GM03348 (cell line): ENCODE measurements at regions not wholly inside any gene's neighbourhood (a gene's known extent, or its start where the extent isn't known, plus 50 kb on each side); places are given as distances from the start of the nearest gene placed in this dataset.
"Not testable (repeated sequence)": the region's sequence is repeated elsewhere in the genome, so short reads cannot be mapped to it uniquely, and the experiment has no call there.

Experiments used
- DNase-seq: peaks from one replicate; pipeline ENCODE4 v3.0.0; 2012; ENCODE audit warnings: low spot score

- DNase-seq = peak; percentile 2
Measured at GRCh38 chr7:89621925-89622641, 532.2 kb upstream of the STEAP1 start.

DNA sequence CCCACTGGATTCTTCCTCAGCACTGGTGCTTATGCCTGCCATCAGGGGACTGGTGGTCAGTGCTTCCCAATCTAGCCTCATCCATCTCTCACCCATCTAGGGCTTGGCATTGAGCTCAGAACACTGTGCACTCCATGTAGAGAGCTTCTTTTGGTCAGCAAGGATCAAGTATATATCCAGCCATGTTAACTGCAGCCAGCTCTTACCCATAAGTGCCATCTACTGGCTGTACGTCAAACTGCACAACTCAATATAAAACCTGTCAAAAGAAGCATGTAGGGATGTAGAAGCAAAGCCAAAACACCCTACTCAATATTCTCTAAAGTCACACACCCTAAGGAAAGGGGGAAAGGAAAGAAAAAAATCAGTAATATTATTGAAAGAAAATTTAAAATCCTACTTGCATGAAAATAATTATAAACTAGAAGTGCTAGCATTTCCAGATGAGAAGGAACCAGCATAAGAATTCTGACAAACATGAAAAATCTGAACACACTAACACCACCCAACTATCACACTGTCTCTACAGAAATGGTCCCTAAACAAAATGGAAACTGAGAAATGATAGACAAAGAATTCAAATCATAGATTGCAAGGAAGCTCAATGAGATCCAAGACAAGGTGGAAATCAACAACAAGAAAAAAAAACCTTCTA, 531.1 kb upstream of the STEAP1 start:
- DNase-seq = peak; percentile 52

DNA sequence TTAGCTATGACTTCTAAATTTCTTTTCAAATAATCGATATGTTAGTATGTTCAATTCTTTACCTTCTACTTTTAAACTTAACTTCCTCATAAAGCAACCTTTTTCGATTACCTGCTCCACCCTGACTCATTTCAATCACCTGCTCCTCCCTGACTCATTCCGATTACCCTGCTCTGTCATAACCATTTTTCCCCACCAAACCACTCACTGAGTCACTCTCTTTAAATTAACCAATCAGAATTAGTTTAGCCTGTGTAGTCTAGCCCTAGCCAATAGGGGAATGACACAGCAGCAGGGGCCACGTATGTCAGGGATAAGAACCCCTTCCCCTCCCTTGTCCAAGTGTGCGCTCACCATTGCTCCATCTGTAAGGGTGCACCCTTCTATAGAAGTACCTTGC, 530.1 kb upstream of the STEAP1 start:
- DNase-seq = not testable (repeated sequence)

- DNase-seq = no peak
Measured at GRCh38 chr7:89648509-89648908, 505.8 kb upstream of the STEAP1 start.

DNA sequence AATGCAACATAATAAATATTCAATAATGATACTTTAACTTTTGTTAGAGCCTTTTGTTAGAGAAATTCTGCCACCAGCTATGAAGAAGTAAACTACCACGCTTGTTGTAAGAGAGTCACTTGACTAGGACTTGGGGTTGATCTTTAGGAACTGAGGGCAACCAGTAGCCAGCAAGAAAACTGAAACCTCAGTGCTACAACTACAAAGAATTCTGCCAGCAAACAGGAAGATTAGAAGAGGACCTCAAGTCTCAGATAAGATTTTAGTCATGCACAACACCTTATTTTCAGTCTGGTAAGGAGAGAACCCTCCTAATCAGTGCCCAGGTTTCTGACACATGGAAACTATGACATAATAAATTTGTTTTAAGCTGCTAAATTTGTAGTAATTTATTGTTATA, 498.3 kb upstream of the STEAP1 start:
- no peak for DNase-seq

DNA sequence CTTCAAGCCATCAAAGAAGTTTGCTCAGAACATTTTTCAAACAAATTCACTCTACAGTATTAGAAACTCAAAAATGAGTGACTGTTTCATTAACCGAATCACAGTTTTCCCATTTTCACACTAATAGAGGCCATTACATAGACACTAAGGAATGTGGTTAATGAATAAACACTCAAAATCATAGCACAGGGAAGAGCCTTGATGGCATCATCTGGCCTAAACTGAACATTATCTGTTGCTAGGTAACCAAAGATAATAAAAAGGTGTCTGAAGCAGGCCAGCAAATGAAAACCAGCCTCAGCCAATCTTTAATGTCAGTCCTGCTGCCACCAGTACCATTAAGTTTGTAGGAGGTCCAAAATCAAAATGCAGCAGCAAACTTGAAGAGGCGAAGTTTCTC, 492.4 kb upstream of the STEAP1 start:
- DNase-seq = no peak

- no peak for DNase-seq
Measured at GRCh38 chr7:89666136-89666835, 488.0 kb upstream of the STEAP1 start.

GRCh38 chr7:89680161-89680560, 474.1 kb upstream of the STEAP1 start:
- no peak for DNase-seq

- DNase-seq = no peak
Measured at GRCh38 chr7:89681448-89681847, 472.8 kb upstream of the STEAP1 start.

- DNase-seq = no peak
Measured at GRCh38 chr7:89685287-89685686, 469.0 kb upstream of the STEAP1 start.

GRCh38 chr7:89687211-89687610, 467.1 kb upstream of the STEAP1 start:
- no peak for DNase-seq

DNA sequence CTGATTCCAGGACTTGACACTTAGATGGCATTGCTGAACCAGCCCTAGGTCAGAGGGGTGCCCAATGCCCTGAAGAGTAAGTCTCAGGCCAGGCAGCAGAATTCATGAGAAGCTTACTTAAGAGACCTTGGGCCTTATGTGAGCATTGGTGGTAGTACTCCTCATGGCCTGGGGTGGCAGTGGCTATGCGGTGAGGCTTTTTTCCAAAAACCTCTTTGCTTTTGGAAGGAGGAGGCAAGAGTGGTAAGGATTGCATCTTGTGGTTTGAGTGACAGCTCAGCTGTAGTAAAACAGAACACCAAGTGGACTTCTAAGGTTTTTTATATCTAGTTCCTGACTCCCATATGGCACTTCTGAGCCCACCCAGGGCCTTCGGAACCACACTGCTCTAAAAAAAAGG, 459.0 kb upstream of the STEAP1 start:
- DNase-seq = no peak

DNA sequence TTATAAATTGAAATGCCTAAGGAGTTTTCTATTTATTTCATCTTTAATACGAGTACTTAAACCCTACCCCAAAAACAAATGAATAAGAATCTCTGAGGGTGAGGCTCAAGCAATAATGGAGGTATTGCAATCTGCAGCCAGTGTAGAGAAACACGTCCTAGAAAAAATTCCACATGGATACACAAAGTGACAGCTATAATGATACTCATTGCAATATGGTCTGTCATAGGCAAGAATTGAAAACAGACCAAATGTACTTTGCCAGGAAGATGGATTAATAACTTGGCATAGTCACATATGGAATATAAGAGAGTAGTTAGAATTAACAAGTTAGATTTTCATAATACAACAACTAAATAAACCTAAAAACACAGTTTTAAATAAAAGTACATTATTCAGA, 440.1 kb upstream of the STEAP1 start:
- DNase-seq = no peak

- DNase-seq = not testable (repeated sequence)
Measured at GRCh38 chr7:89718941-89719340, 435.3 kb upstream of the STEAP1 start.

- DNase-seq = no peak
Measured at GRCh38 chr7:89728481-89728880, 425.8 kb upstream of the STEAP1 start.

DNA sequence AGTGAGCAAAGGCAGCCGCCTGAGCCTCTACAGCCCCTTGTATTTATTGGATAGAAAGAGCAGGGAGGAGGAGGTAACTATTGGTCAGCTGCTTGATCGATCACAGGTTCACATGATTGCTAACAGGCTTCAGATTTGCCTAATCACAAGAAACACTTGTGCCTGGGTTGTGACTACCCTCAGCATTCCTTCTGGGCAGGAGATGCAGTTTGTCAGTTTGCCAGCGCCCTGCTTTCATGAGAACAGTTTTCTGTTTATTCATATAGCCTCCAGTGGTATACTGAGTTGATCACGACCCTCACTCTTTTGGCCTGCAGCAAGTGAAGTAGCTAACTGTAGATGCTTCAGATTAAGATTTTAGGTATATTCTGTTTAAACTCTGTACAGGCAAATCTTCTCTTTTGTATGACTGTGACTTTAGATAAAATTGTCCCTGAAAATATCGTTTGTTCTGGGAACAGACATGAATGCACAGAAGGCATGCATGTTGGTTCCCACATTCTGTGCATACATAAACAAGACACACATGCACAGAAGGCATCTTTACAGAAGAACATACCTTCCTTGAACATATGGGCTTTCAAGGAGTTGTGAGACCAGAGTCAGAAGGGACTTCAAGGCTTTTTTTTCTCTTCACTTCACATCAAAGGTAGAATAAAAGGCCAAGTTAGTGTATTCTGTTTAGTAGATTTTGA, 422.4 kb upstream of the STEAP1 start:
- DNase-seq = no peak

GRCh38 chr7:89738549-89738948, 415.7 kb upstream of the STEAP1 start:
- DNase-seq = no peak

GRCh38 chr7:89757910-89758309, 396.4 kb upstream of the STEAP1 start:
- DNase-seq = no peak

DNA sequence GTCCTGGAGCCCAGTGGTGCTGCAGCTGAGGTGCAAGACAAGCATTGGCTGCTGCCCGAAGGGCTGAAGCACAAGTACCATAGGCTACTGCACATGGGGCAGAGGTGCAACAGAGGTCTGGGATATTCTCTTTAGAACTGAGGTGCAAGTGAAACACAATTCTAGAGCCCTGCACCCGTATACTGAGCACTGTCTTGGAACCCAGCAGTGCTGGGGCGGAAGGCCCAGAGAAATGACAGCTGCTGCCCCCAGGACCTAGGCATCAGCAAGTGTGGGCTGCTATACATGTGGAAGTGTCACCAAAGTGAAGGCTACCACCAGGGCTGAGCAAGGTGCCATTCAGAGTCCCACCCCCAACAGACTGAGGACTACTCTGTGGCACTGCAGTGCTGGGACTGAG, 393.6 kb upstream of the STEAP1 start:
- no peak for DNase-seq

- no peak for DNase-seq
Measured at GRCh38 chr7:89761173-89761572, 393.1 kb upstream of the STEAP1 start.

DNA sequence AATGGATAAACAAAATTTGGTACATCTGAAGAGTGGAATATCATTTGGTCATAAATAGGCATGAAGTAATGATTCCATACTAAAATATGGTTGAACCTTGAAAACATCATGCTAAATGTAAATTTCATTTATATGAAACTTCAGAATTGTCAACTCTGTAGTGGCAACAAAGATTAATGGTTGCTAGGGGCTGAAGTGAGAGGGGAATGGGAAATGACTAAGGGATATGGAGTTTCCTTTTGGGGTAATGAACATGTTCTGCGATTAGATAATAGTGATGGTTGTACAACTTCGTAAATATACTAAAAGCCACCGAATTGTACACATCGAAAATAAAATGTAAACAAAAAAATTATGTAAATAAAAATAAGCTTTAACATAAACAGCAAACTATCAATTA, 384.1 kb upstream of the STEAP1 start:
- DNase-seq = no peak

- peak; percentile 6 for DNase-seq
Measured at GRCh38 chr7:89771003-89771636, 383.1 kb upstream of the STEAP1 start.
